ENCODE measurements at regions not wholly inside any gene's neighbourhood (a gene's known extent, or its start where the extent isn't known, plus 50 kb on each side); places are given as distances from the start of the nearest gene placed in this dataset.
"Not testable (repeated sequence)": the region's sequence is repeated elsewhere in the genome, so short reads cannot be mapped to it uniquely, and the experiment has no call there.

- H3K4me3 ChIP-seq (ENCODE audit: low read depth, low read length), result no peak overlapping the region
- no peak for DNase-seq (ENCODE audit: low read depth)
- TF ChIP-seq CTCF (IDR thresholded peaks at IDR 0.05; ENCODE audit: low read depth, low read length), result no peak
- no peak for TF ChIP-seq MYC (IDR thresholded peaks at IDR 0.05; ENCODE audit: low read depth, low read length)
- TF ChIP-seq POLR2A (IDR thresholded peaks at IDR 0.05; ENCODE audit: extremely low read depth, insufficient read length), result no peak
- TF ChIP-seq MAX (IDR thresholded peaks at IDR 0.05; ENCODE audit: low read depth, low read length), result no peak
These were observed 69.7 kb downstream of the RPS6KA4 start for GRCh38 chr11:64428693-64429092.

- DNase-seq (ENCODE audit: low read depth), result no peak
- no peak for TF ChIP-seq MAX (IDR thresholded peaks at IDR 0.05; ENCODE audit: low read depth, low read length)
- no peak for TF ChIP-seq MYC (IDR thresholded peaks at IDR 0.05; ENCODE audit: low read depth, low read length)
- TF ChIP-seq CTCF (IDR thresholded peaks at IDR 0.05; ENCODE audit: low read depth, low read length), result no peak
- no peak for TF ChIP-seq POLR2A (IDR thresholded peaks at IDR 0.05; ENCODE audit: extremely low read depth, insufficient read length)
- H3K4me3 ChIP-seq (ENCODE audit: low read depth, low read length), result no peak overlapping the region
These were observed 71.0 kb downstream of the RPS6KA4 start for GRCh38 chr11:64429970-64430369.

- TF ChIP-seq MAX (IDR thresholded peaks at IDR 0.05; ENCODE audit: low read depth, low read length) (no peak), CTCF (IDR thresholded peaks at IDR 0.05; ENCODE audit: low read depth, low read length) (no peak), MYC (IDR thresholded peaks at IDR 0.05; ENCODE audit: low read depth, low read length) (no peak), POLR2A (IDR thresholded peaks at IDR 0.05; ENCODE audit: extremely low read depth, insufficient read length) (no peak)
- H3K4me3 ChIP-seq (ENCODE audit: low read depth, low read length), result no peak overlapping the region
- DNase-seq (ENCODE audit: low read depth), result no peak
These were observed 71.7 kb downstream of the RPS6KA4 start for GRCh38 chr11:64430645-64431044.

- DNase-seq (ENCODE audit: low read depth), result no peak
- no peak overlapping the region for H3K4me3 ChIP-seq (ENCODE audit: low read depth, low read length)
- TF ChIP-seq MAX (IDR thresholded peaks at IDR 0.05; ENCODE audit: low read depth, low read length), result no peak
- no peak for TF ChIP-seq POLR2A (IDR thresholded peaks at IDR 0.05; ENCODE audit: extremely low read depth, insufficient read length)
- no peak for TF ChIP-seq MYC (IDR thresholded peaks at IDR 0.05; ENCODE audit: low read depth, low read length)
These were observed 77.0 kb downstream of the RPS6KA4 start for GRCh38 chr11:64436000-64436399.

- H3K4me3 ChIP-seq (ENCODE audit: low read depth, low read length), result no peak overlapping the region
- TF ChIP-seq CTCF (IDR thresholded peaks at IDR 0.05; ENCODE audit: low read depth, low read length), result no peak
- TF ChIP-seq POLR2A (IDR thresholded peaks at IDR 0.05; ENCODE audit: extremely low read depth, insufficient read length), result no peak
- no peak for TF ChIP-seq MYC (IDR thresholded peaks at IDR 0.05; ENCODE audit: low read depth, low read length)
- TF ChIP-seq MAX (IDR thresholded peaks at IDR 0.05; ENCODE audit: low read depth, low read length), result no peak
- DNase-seq (ENCODE audit: low read depth), result no peak
These were observed 78.5 kb downstream of the RPS6KA4 start for GRCh38 chr11:64437426-64437825.

GRCh38 chr11:64438986-64439771, 80.2 kb downstream of the RPS6KA4 start:
- no peak for DNase-seq (ENCODE audit: low read depth)
- TF ChIP-seq CTCF (IDR thresholded peaks at IDR 0.05; ENCODE audit: low read depth, low read length), result no peak
- no peak for TF ChIP-seq MYC (IDR thresholded peaks at IDR 0.05; ENCODE audit: low read depth, low read length)
- TF ChIP-seq MAX (IDR thresholded peaks at IDR 0.05; ENCODE audit: low read depth, low read length), result no peak
- no peak for TF ChIP-seq POLR2A (IDR thresholded peaks at IDR 0.05; ENCODE audit: extremely low read depth, insufficient read length)
- no peak overlapping the region for H3K4me3 ChIP-seq (ENCODE audit: low read depth, low read length)

GRCh38 chr11:64439772-64440491, 81.0 kb downstream of the RPS6KA4 start:
- DNase-seq (ENCODE audit: low read depth); H3K4me3 ChIP-seq (ENCODE audit: low read depth, low read length): not testable (repeated sequence)
